DOHH2 (cell line): ENCODE measurements at regions not wholly inside any gene's neighbourhood (a gene's known extent, or its start where the extent isn't known, plus 50 kb on each side); places are given as distances from the start of the nearest gene placed in this dataset.

Experiments used
- H3F3A ChIP-seq: fragments of 200-600 bp; sonication (generic), shearing (Covaris generic); 2 replicates; pipeline ENCODE4 v1.6.0; 2016; ENCODE audit warnings: antibody characterized with exemption, mild to moderate bottlenecking; ENCODE audit not compliant: control insufficient read depth, insufficient read depth
- H3K27ac ChIP-seq: fragments of 200-600 bp; sonication (generic); 2 replicates; pipeline ENCODE4 v1.5.1; 2014; ENCODE audit warnings: low read depth, mild to moderate bottlenecking, low read length, moderate library complexity
- H3K27me3 ChIP-seq: fragments of 200-600 bp; sonication (generic); 2 replicates; pipeline ENCODE4 v1.6.1; 2014; ENCODE audit warnings: mild to moderate bottlenecking, low read length, mixed read lengths; ENCODE audit not compliant: control insufficient read depth
- H3K36me3 ChIP-seq: fragments of 200-600 bp; sonication (generic); 2 replicates; pipeline ENCODE4 v1.6.1; 2014; ENCODE audit warnings: mild to moderate bottlenecking, low read length, moderate library complexity, mixed read lengths; ENCODE audit not compliant: control insufficient read depth
- H3K4me1 ChIP-seq: fragments of 200-600 bp; sonication (generic); 2 replicates; pipeline ENCODE4 v1.6.1; 2014; ENCODE audit warnings: mild to moderate bottlenecking, low read length, mixed read lengths; ENCODE audit not compliant: control insufficient read depth
- H3K4me2 ChIP-seq: fragments of 200-600 bp; sonication (generic); 2 replicates; pipeline ENCODE4 v1.6.0; 2014; ENCODE audit warnings: mild to moderate bottlenecking, low read length, moderate library complexity
- H3K4me3 ChIP-seq: fragments of 200-600 bp; sonication (generic); 2 replicates; pipeline ENCODE4 v1.5.1; 2014; ENCODE audit warnings: mild to moderate bottlenecking, low read length, mixed read lengths
- H3K79me2 ChIP-seq: fragments of 200-600 bp; sonication (generic); 2 replicates; pipeline ENCODE4 v1.6.1; 2014; ENCODE audit warnings: mild to moderate bottlenecking, low read length, mixed read lengths; ENCODE audit not compliant: control insufficient read depth
- H3K9me2 ChIP-seq: fragments of 200-600 bp; sonication (generic); replicated peaks from 2 replicates; pipeline ENCODE4 v1.6.1; 2014; ENCODE audit warnings: mild to moderate bottlenecking, low read length, mixed read lengths; ENCODE audit not compliant: control insufficient read depth
- H3K9me3 ChIP-seq: fragments of 200-600 bp; sonication (generic); 2 replicates; pipeline ENCODE4 v1.6.1; 2014; ENCODE audit warnings: antibody characterized with exemption, low read length, mixed read lengths; ENCODE audit not compliant: control insufficient read depth, insufficient read depth
- H4K20me1 ChIP-seq: fragments of 200-600 bp; sonication (generic); 2 replicates; pipeline ENCODE4 v1.6.0; 2014; ENCODE audit warnings: low read depth, mild to moderate bottlenecking, antibody characterized with exemption, low read length, moderate library complexity; ENCODE audit not compliant: control insufficient read depth, insufficient read depth
- EZH2phosphoT487 ChIP-seq: fragments of 200-600 bp; sonication (generic); IDR thresholded peaks from 2 replicates; pipeline ENCODE4 v1.6.1; 2017; ENCODE audit warnings: borderline replicate concordance, mild to moderate bottlenecking, antibody characterized with exemption, low read length, moderate library complexity, mixed read lengths
- TF ChIP-seq, protein P1 (sequence below): fragments of 200-600 bp; sonication (generic); IDR thresholded peaks from one replicate; pipeline ENCODE4 v1.5.1; 2014; ENCODE audit warnings: antibody characterized with exemption, mild to moderate bottlenecking, low read depth, low read length; ENCODE audit not compliant: poor library complexity, severe bottlenecking

DNA sequence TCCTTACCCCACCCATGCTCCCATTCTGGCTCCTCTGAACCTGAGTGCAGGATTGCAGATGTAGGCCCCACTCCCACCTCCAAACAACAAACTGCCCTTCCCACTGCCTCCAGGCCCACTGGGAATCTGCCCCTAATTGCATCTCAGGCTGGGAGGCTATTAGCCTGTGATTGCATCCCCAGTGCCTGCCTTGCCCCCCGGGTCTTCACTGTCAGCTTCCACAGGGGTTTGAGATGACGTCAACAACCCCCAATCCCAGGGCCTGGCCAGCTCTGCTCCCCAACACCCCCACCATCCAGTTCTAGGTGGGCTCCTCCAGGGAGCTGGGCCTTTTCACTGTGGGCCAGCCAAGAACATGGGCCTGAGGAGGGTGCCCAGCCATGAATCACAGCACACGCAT is 91.5 kb downstream of the PCDH1 start:
- Histone ChIP-seq H3K27ac (no peak overlapping the region), H3K9me3 (no peaks in the 10 kb centered on the region), H3K27me3 (peaks cover 40% of the 10 kb centered on the region), H3F3A (no peaks in the 10 kb centered on the region), H3K9me2 (no peaks in the 10 kb centered on the region), H3K4me3 (no peak overlapping the region), H3K4me2 (no peak overlapping the region), H3K36me3 (no peaks in the 10 kb centered on the region), H4K20me1 (no peaks in the 10 kb centered on the region), H3K4me1 (no peaks in the 10 kb centered on the region), H3K79me2 (no peaks in the 10 kb centered on the region)
- TF ChIP-seq EZH2phosphoT487: no peak
- TF ChIP-seq, protein P1, sequence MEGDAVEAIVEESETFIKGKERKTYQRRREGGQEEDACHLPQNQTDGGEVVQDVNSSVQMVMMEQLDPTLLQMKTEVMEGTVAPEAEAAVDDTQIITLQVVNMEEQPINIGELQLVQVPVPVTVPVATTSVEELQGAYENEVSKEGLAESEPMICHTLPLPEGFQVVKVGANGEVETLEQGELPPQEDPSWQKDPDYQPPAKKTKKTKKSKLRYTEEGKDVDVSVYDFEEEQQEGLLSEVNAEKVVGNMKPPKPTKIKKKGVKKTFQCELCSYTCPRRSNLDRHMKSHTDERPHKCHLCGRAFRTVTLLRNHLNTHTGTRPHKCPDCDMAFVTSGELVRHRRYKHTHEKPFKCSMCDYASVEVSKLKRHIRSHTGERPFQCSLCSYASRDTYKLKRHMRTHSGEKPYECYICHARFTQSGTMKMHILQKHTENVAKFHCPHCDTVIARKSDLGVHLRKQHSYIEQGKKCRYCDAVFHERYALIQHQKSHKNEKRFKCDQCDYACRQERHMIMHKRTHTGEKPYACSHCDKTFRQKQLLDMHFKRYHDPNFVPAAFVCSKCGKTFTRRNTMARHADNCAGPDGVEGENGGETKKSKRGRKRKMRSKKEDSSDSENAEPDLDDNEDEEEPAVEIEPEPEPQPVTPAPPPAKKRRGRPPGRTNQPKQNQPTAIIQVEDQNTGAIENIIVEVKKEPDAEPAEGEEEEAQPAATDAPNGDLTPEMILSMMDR: no peak

- no peaks in the 10 kb centered on the region for H3K9me2 ChIP-seq
- no peaks in the 10 kb centered on the region for H3K9me3 ChIP-seq
- no peak overlapping the region for H3K27ac ChIP-seq
- 0 out of 2 replicates have a peak, but pooled peaks cover 4% of the 10 kb centered on the region for H3K4me1 ChIP-seq
- H3K36me3 ChIP-seq: no peaks in the 10 kb centered on the region
- H3K4me2 ChIP-seq: no peak overlapping the region
- H3K27me3 ChIP-seq: peaks cover 48% of the 10 kb centered on the region
- no peaks in the 10 kb centered on the region for H3F3A ChIP-seq
- no peaks in the 10 kb centered on the region for H4K20me1 ChIP-seq
- no peak overlapping the region for H3K4me3 ChIP-seq
- H3K79me2 ChIP-seq: no peaks in the 10 kb centered on the region
- no peak for TF ChIP-seq EZH2phosphoT487
- TF ChIP-seq, protein P1: no peak
These were observed 92.5 kb downstream of the PCDH1 start for GRCh38 chr5:141785711-141786110.

- Histone ChIP-seq H3K4me2 (no peak overlapping the region), H4K20me1 (no peaks in the 10 kb centered on the region), H3K9me2 (no peaks in the 10 kb centered on the region), H3K79me2 (no peaks in the 10 kb centered on the region), H3K27me3 (peaks cover 48% of the 10 kb centered on the region), H3K36me3 (no peaks in the 10 kb centered on the region), H3F3A (no peaks in the 10 kb centered on the region), H3K9me3 (no peaks in the 10 kb centered on the region), H3K27ac (no peak overlapping the region), H3K4me3 (no peak overlapping the region), H3K4me1 (0 out of 2 replicates have a peak, but pooled peaks cover 4% of the 10 kb centered on the region)
- TF ChIP-seq, protein P1: no peak
- no peak for TF ChIP-seq EZH2phosphoT487
These were observed 93.1 kb downstream of the PCDH1 start for GRCh38 chr5:141785135-141785534.

DNA sequence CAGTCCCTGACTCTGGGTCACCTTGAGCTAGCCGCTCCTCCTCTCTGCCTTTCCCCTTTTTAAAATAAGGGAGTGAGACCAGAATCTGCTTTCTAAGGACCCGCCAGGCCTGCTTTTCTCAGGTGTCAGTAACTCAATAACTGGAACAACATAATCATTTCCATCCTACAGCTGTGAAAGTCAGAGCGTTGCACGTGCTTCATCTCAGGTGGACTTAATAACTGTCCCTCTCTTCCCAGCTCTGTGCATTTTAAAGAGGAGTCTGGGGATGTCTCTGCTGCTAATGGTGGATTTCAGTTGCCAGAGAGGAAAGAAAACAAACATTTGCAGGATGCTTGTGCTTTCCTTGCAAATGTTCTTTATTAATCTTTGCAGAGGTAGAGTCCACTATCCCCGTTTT is 93.7 kb downstream of the PCDH1 start:
- Histone ChIP-seq H3K27me3 (peaks cover 42% of the 10 kb centered on the region), H3K4me1 (peaks cover 9% of the 10 kb centered on the region), H3K36me3 (no peaks in the 10 kb centered on the region), H3K4me3 (no peak overlapping the region), H3K9me2 (no peaks in the 10 kb centered on the region), H3K9me3 (no peaks in the 10 kb centered on the region), H3K79me2 (no peaks in the 10 kb centered on the region), H3F3A (no peaks in the 10 kb centered on the region), H4K20me1 (no peaks in the 10 kb centered on the region), H3K4me2 (no peak overlapping the region), H3K27ac (no peak overlapping the region)
- TF ChIP-seq, protein P1: no peak
- no peak for TF ChIP-seq EZH2phosphoT487
